Vagina (tissue), 2 donors: ENCODE measurements at regions not wholly inside any gene's neighbourhood (a gene's known extent, or its start where the extent isn't known, plus 50 kb on each side); places are given as distances from the start of the nearest gene placed in this dataset.

Source experiments
- DNase-seq, 2 donors: peaks; one replicate each; pipeline ENCODE4 v3.0.0-alpha.2; 2017; ENCODE audit errors: extremely low spot score in 2 of 2
- H3K27ac ChIP-seq: fragments of 200-600 bp; sonication (generic); one replicate; pipeline ENCODE4 v1.5.1; 2019
- H3K27me3 ChIP-seq: fragments of 200-600 bp; sonication (generic); one replicate; pipeline ENCODE4 v1.5.1; 2019
- H3K36me3 ChIP-seq, 2 donors: fragments of 200-600 bp; sonication (generic); one replicate each; pipeline ENCODE4 v1.5.1; 2017 to 2019
- H3K4me1 ChIP-seq: fragments of 200-600 bp; sonication (generic); one replicate; pipeline ENCODE4 v1.5.1; 2019
- H3K4me3 ChIP-seq, 2 donors: fragments of 200-600 bp; sonication (generic); 1 replicate in 1 of 2; 2 replicates in 1 of 2; pipeline ENCODE4 v1.5.1; 2016 to 2019
- H3K9me3 ChIP-seq: fragments of 200-600 bp; sonication (generic); one replicate; pipeline ENCODE4 v1.5.1; 2019
- CTCF ChIP-seq, 3 experiments: fragments of 450-650 bp in 2 of 3; fragments of 200-600 bp in 1 of 3; sonication (generic) in 1 of 3; IDR thresholded peaks; one replicate each; pipeline ENCODE4 v1.5.1; 2017 to 2019; ENCODE audit warnings: antibody characterized with exemption in 3 of 3, mild to moderate bottlenecking in 2 of 3, moderate library complexity in 2 of 3
- POLR2A ChIP-seq, 2 donors: fragments of 450-650 bp; IDR thresholded peaks; one replicate each; pipeline ENCODE4 v1.6.1; 2017; ENCODE audit warnings: antibody characterized with exemption in 2 of 2, mild to moderate bottlenecking in 2 of 2, moderate library complexity in 2 of 2
- POLR2AphosphoS5 ChIP-seq, 2 donors: sonication (generic); formaldehyde crosslinking; IDR thresholded peaks; one replicate each; pipeline ENCODE4 v1.9.0; 2017; ENCODE audit warnings: antibody characterized with exemption in 2 of 2, mild to moderate bottlenecking in 2 of 2, low read depth in 1 of 2; ENCODE audit not compliant: insufficient read depth in 1 of 2
- intact Hi-C: fragments of 100-400 bp; cut with DNase I; formaldehyde crosslinking; loops from one replicate; pipeline ENCODE4 v1.15.1; 2023

GRCh38 chr1:218499911-218500310, 154.8 kb downstream of the TGFB2 start:
- TF ChIP-seq CTCF (IDR thresholded peaks at IDR 0.05) = no peak
- no peak for TF ChIP-seq POLR2A (IDR thresholded peaks at IDR 0.05)
- TF ChIP-seq POLR2AphosphoS5 (IDR thresholded peaks at IDR 0.05; ENCODE audit: insufficient read depth in 1 of 2, low read depth in 1 of 2) = no peak
- Histone ChIP-seq H3K27ac (no peak overlapping the region), H3K36me3 (no peaks in the 10 kb centered on the region), H3K27me3 (no peaks in the 10 kb centered on the region), H3K4me1 (peaks cover 22% of the 10 kb centered on the region), H3K9me3 (no peaks in the 10 kb centered on the region), H3K4me3 (no peak overlapping the region)
- no peak for DNase-seq
- intact Hi-C loops = no loop called here

- peaks cover 22% of the 10 kb centered on the region for H3K4me1 ChIP-seq
- no peaks in the 10 kb centered on the region for H3K27me3 ChIP-seq
- TF ChIP-seq POLR2A (IDR thresholded peaks at IDR 0.05) (no peak), POLR2AphosphoS5 (IDR thresholded peaks at IDR 0.05; ENCODE audit: insufficient read depth in 1 of 2, low read depth in 1 of 2) (no peak), CTCF (IDR thresholded peaks at IDR 0.05) (no peak)
- no peak for DNase-seq
- H3K27ac ChIP-seq = no peak overlapping the region
- no peaks in the 10 kb centered on the region for H3K9me3 ChIP-seq
- H3K4me3 ChIP-seq = no peak overlapping the region
- intact Hi-C loops = no loop called here
- no peaks in the 10 kb centered on the region for H3K36me3 ChIP-seq
Observed at GRCh38 chr1:218501161-218501560, 156.0 kb downstream of the TGFB2 start.

- no peaks in the 10 kb centered on the region for H3K9me3 ChIP-seq
- intact Hi-C loops = no loop called here
- H3K27ac ChIP-seq = no peak overlapping the region
- peaks cover 22% of the 10 kb centered on the region for H3K4me1 ChIP-seq
- DNase-seq = no peak
- H3K36me3 ChIP-seq = no peaks in the 10 kb centered on the region
- no peak overlapping the region for H3K4me3 ChIP-seq
- TF ChIP-seq CTCF (IDR thresholded peaks at IDR 0.05) (no peak), POLR2A (IDR thresholded peaks at IDR 0.05) (no peak), POLR2AphosphoS5 (IDR thresholded peaks at IDR 0.05; ENCODE audit: insufficient read depth in 1 of 2, low read depth in 1 of 2) (no peak)
- H3K27me3 ChIP-seq = no peaks in the 10 kb centered on the region
Observed at GRCh38 chr1:218502383-218502782, 157.2 kb downstream of the TGFB2 start.

GRCh38 chr1:218503102-218503501, 158.0 kb downstream of the TGFB2 start:
- Histone ChIP-seq H3K4me3 (no peak overlapping the region), H3K36me3 (no peaks in the 10 kb centered on the region), H3K4me1 (peaks cover 22% of the 10 kb centered on the region), H3K9me3 (no peaks in the 10 kb centered on the region), H3K27me3 (no peaks in the 10 kb centered on the region), H3K27ac (no peak overlapping the region)
- intact Hi-C loops = no loop called here
- TF ChIP-seq POLR2AphosphoS5 (IDR thresholded peaks at IDR 0.05; ENCODE audit: insufficient read depth in 1 of 2, low read depth in 1 of 2) (no peak), CTCF (IDR thresholded peaks at IDR 0.05) (no peak), POLR2A (IDR thresholded peaks at IDR 0.05) (no peak)
- DNase-seq = no peak

- TF ChIP-seq CTCF (IDR thresholded peaks at IDR 0.05) = no peak
- TF ChIP-seq POLR2A (IDR thresholded peaks at IDR 0.05) = no peak
- TF ChIP-seq POLR2AphosphoS5 (IDR thresholded peaks at IDR 0.05; ENCODE audit: insufficient read depth in 1 of 2, low read depth in 1 of 2) = no peak
- Histone ChIP-seq H3K4me3 (no peak overlapping the region), H3K9me3 (no peaks in the 10 kb centered on the region), H3K4me1 (no peaks in the 10 kb centered on the region), H3K27me3 (no peaks in the 10 kb centered on the region), H3K36me3 (no peaks in the 10 kb centered on the region), H3K27ac (no peak overlapping the region)
- intact Hi-C loops = loop anchor here (5.0 kb wide), 1 partner anchor 600 kb away; no protein-coding TSS in a partner anchor
- DNase-seq = no peak
Observed at GRCh38 chr1:218507355-218508002, 162.3 kb downstream of the TGFB2 start.
